Lung (tissue), 11 donors: ENCODE measurements at regions not wholly inside any gene's neighbourhood (a gene's known extent, or its start where the extent isn't known, plus 50 kb on each side); places are given as distances from the start of the nearest gene placed in this dataset.

Experiments
- ATAC-seq: fragments of 200-7000 bp; cut with Tn5 transposase; one replicate; pipeline ENCODE4 v1.9.1; 2020; ENCODE audit warnings: moderate number of reproducible peaks; ENCODE audit not compliant: insufficient read depth, low FRiP score
- DNase-seq, 3 donors: peaks; one replicate each; pipeline ENCODE4 v3.0.0-alpha.2; 2013 to 2017
- H3K27ac ChIP-seq, 2 donors: one replicate each; pipeline ENCODE4 v1.5.1; 2013; ENCODE audit warnings: mild to moderate bottlenecking in 2 of 2, moderate library complexity in 2 of 2, control low read depth in 1 of 2, inconsistent platforms in 1 of 2, low read depth in 1 of 2, low read length in 1 of 2
- H3K27me3 ChIP-seq, 3 donors: one replicate each; pipeline ENCODE4 v1.5.1; 2013; ENCODE audit warnings: low read length in 2 of 3; ENCODE audit not compliant: control insufficient read depth in 3 of 3, insufficient read depth in 3 of 3
- H3K36me3 ChIP-seq, 4 donors: one replicate each; pipeline ENCODE4 v1.5.1; 2013; ENCODE audit warnings: low read length in 4 of 4, mild to moderate bottlenecking in 1 of 4, moderate library complexity in 1 of 4; ENCODE audit not compliant: control insufficient read depth in 4 of 4, insufficient read depth in 4 of 4
- H3K4me1 ChIP-seq, 5 donors: one replicate each; pipeline ENCODE4 v1.5.1; 2013; ENCODE audit warnings: low read length in 5 of 5, mild to moderate bottlenecking in 2 of 5, moderate library complexity in 1 of 5; ENCODE audit not compliant: control insufficient read depth in 5 of 5, insufficient read depth in 5 of 5
- H3K4me3 ChIP-seq: one replicate; pipeline ENCODE4 v1.5.1; 2013; ENCODE audit warnings: mild to moderate bottlenecking, control low read depth, moderate library complexity
- H3K9ac ChIP-seq, 2 donors: one replicate each; pipeline ENCODE4 v1.5.1; 2013; ENCODE audit warnings: low read length in 2 of 2, control low read depth in 1 of 2; ENCODE audit not compliant: insufficient read depth in 1 of 2
- H3K9me3 ChIP-seq, 4 donors: one replicate each; pipeline ENCODE4 v1.5.1; 2013; ENCODE audit warnings: low read length in 3 of 4, mild to moderate bottlenecking in 1 of 4, moderate library complexity in 1 of 4; ENCODE audit not compliant: control insufficient read depth in 4 of 4, insufficient read depth in 3 of 4
- WGBS, 2 donors: extraction: QIAGEN DNeasy Blood & Tissue Kit; methylation state at CpG; one replicate each; pipeline ENCODE4 v1.1.7; 2013; 5-methylcytosine and 5-hydroxymethylcytosine counted together
- TF ChIP-seq, protein P1 (sequence below): IDR thresholded peaks from 2 replicates; pipeline ENCODE4 v1.5.1; 2012; ENCODE audit warnings: mild to moderate bottlenecking; ENCODE audit errors: control extremely low read depth, extremely low read depth
- donor health status: control.
- donor health status: control.
- donor health status: Bipolar disorder and iron deficiency.
- donor health status: healthy.
- donor health status: DM: yes; HTN: yes; CAD: no.

DNA sequence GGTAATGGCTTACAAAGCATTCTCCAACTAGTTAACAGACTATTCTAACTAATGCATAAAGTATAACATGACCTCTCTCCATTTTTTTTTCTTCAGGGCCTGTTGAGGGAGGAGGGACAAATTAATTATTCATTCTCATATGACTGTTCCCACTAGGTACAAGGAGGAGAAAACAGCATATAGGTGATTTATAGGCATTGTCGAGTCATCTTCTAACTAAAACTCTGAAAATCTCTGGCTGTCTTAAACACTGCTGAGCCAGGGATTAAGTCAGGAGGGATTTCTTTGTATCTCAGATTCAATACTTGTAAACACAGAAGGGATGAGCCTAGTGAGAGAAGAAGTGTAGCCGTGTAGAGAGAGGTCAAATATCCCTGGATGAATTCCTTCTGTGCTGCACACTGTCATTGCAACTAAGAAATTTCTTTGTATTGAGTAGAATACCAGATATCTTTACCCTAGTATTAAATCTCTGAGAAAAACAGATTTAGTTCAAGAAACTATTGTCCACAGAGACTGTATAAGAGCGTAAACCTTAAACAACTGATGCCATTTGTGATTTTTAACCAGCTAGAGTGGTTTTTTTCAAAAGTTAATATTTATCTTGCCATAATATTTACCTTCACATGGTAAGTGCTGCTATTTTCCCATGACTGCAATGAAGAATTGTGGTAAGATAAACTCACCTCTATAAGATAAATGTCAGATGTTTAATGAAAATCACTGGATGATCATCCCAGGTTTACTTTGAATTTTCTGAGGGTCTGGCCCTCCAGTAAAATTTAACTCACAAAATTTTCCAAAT, 465.3 kb downstream of the RWDD3 start:
- ATAC-seq = no peak
- WGBS, 2 donors = 66 to 76% methylated on average over 3 of the region's 3 CpGs
- H3K36me3 ChIP-seq = no peaks in the 10 kb centered on the region
- H3K9ac ChIP-seq = no peak overlapping the region
- H3K27me3 ChIP-seq = no peaks in the 10 kb centered on the region
- DNase-seq = peak in 1 of 3 donors; percentile 12
- H3K4me1 ChIP-seq = no peaks in the 10 kb centered on the region
- TF ChIP-seq, protein P1, sequence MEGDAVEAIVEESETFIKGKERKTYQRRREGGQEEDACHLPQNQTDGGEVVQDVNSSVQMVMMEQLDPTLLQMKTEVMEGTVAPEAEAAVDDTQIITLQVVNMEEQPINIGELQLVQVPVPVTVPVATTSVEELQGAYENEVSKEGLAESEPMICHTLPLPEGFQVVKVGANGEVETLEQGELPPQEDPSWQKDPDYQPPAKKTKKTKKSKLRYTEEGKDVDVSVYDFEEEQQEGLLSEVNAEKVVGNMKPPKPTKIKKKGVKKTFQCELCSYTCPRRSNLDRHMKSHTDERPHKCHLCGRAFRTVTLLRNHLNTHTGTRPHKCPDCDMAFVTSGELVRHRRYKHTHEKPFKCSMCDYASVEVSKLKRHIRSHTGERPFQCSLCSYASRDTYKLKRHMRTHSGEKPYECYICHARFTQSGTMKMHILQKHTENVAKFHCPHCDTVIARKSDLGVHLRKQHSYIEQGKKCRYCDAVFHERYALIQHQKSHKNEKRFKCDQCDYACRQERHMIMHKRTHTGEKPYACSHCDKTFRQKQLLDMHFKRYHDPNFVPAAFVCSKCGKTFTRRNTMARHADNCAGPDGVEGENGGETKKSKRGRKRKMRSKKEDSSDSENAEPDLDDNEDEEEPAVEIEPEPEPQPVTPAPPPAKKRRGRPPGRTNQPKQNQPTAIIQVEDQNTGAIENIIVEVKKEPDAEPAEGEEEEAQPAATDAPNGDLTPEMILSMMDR = no peak
- no peak overlapping the region for H3K27ac ChIP-seq
- H3K9me3 ChIP-seq = peaks cover 0 to 10% (median 2%) of the 10 kb centered on the region in 4 donors
- no peak overlapping the region for H3K4me3 ChIP-seq

DNA sequence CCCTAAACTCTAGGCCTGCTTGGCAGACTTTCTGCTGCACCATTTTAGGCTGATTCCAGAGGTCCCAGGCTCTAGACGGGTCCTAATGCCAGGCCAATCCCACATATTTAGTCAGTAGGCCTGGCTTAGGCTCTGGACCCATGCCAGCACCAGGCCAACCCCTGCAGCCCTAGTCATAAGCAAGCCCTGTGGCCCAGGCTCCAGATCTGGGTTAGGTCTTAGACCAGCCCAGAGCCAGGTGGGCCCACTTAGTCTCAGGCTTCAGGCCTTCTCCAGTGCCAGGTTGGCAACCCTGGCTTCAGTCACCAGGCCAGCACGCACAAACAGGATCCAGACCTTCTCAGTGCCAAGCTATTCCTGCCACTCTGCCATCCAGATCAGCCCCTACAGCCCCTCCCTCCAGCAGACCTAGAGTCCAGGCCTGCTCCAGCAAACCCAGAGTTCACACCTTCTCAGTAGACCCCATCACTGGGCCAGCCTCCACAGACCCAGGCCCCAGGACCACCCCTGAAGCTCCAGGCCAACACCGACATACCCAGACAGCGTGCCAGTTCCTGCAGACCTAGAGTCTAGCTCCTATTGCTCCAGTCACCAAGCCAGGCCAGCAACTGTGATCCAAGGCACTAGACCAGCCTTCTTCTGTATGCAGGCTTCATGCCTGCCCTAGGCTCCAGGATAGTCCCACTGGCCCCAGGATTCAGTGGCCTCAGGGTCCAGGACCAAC, 467.6 kb downstream of the RWDD3 start:
- TF ChIP-seq, protein P1 = no peak
- DNase-seq (no peak), ATAC-seq (no peak)
- peaks cover 0 to 10% (median 3%) of the 10 kb centered on the region in 4 donors for H3K9me3 ChIP-seq
- H3K36me3 ChIP-seq = no peaks in the 10 kb centered on the region
- no peaks in the 10 kb centered on the region for H3K27me3 ChIP-seq
- 90 to 95% methylated on average over 4 of the region's 4 CpGs for WGBS, 2 donors
- H3K4me1 ChIP-seq = no peaks in the 10 kb centered on the region
- H3K27ac ChIP-seq = no peak overlapping the region
- H3K9ac ChIP-seq = no peak overlapping the region
- H3K4me3 ChIP-seq = no peak overlapping the region

DNA sequence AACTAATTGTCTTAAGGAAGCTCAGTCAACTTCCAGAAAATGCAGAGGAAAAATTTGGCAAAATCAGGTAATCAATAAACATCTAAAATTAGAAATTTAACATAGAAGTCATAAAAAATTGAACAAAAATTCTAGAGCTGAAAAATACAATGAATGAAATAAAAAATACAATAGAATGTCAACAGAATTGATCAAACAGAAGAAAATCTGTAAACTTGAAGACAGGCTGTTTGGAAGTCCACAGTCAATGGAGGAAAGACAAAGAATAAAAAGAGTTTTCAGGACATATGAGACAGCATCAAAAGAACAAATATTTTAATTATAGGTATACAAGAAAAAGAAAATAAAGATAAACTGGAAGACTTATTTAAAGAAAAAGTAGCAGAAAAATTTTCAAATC, 469.0 kb downstream of the RWDD3 start:
- Histone ChIP-seq H3K27me3 (no peaks in the 10 kb centered on the region), H3K9ac (no peak overlapping the region), H3K4me3 (no peak overlapping the region), H3K4me1 (no peaks in the 10 kb centered on the region), H3K9me3 (peaks cover 0 to 14% (median 5%) of the 10 kb centered on the region in 4 donors), H3K36me3 (no peaks in the 10 kb centered on the region), H3K27ac (no peak overlapping the region)
- DNase-seq = no peak
- ATAC-seq = no peak
- TF ChIP-seq, protein P1 = no peak
